CD4-positive, alpha-beta T cell treated with Interleukin-4 for 1 hour (primary cell): ENCODE measurements at regions not wholly inside any gene's neighbourhood (a gene's known extent, or its start where the extent isn't known, plus 50 kb on each side); places are given as distances from the start of the nearest gene placed in this dataset.
A peak's percentile ranks its signal among the peaks of the same experiment; 100 is the strongest.

ENCODE experiments used
- DNase-seq, 2 donors: peaks; one replicate each; pipeline ENCODE4 v3.0.0-alpha.2; 2020 to 2022

DNA sequence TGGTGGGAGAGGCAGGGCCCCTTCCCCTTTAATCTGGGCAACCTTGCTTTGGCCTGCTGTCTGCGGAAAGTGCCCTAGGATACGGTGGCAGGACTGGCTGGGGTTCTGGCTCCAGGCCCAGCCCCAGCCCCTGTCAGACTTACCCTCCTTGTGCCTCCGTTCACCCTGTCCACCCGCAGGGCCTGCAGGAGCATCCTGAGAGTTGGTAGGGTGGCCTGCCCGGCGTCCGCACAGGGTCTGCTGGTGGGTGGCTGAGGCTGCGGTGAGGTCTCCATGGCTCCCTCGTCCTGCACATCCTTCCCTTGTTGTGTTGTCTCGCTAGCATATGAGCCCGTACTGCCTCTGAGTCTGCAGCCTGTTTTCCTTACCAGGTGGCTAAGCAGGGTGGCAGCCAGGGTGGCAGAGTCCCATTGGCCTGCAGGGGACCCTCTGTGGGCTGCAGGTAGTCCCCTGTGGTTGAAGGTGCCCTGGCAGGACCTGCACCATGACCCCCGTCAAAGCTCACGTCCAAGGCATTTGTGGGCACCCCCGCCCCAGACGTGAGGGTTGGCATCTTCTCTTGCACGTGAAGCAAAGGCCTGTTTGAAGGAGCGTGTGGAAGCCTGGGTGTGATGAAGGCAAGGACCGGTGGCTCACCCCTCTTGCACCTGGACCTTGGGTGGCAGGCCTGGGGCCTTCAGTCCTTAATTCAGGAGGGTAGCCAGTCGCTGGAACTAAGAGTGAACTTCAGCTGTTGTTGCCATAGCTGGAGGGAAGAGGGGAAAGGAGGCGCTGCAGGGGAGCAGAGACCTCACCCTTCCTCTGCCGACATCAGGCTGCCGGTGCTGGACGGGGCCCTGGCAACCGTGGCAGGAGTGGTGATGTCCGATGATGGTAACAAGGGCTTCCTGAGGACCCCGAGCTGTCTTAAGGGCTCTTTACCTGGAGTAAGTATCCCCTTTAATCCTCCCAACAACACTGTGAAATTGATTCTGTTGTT is 293.7 kb downstream of the SEC14L1 start:
- no peak for DNase-seq

DNA sequence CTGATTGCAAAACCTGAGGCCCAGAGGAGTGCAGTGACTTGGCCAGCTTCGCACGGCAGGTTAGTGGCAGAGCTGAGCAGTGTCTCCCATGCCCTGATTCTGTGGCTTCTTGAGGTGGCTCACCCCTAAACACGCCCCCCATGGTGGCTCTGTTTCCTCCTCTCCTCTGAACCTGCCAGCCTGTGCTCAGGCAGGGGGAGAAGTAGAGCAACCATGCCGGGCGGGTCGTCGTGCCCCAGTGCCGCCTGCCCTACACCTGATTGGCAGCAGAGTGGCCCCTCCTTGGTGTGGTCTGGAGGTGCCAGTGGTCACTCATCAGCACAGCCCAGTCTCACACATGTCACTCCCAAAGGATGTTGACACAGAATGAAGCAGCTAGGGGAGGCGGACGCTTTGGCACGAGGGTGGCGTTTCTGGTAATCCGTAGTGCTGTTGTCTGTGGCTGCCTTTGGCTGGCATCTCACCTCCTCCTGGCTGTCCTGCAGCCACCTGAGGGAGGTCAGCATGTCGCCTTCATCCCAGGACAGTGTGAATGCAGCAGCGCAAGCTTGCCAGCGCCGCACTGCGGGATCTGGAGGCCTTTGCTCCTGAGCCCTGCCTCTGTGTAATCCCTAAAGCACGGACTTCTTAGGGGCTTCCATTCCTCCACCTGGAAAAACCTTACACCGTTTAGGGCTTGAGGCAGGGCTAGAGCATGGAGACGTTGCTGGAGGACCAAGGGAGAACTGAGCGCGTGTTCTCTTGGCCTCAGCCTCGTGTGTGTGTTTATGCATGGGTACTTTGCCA is 294.7 kb downstream of the SEC14L1 start:
- peak in 1 of 2 donors; percentile 49 for DNase-seq

DNA sequence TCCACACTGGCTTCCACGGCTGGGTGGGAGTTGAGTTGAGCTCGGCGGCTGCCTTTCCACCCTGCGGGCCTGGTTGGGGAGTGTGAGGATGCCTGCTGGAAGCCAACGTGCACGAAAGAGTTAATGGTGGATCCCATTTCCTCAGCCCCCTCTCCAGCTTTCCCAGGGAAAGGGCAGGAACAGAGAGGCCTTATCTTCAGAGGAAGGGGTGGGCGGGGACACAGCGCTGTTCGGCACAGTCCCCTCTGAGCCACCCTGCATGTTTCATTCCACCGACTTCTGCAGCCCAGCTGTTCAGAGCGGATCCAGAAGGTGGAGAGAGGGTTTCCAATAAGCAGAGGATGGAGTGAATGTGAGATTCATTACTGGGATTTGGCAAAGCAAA is 295.3 kb downstream of the SEC14L1 start:
- no peak for DNase-seq

DNA sequence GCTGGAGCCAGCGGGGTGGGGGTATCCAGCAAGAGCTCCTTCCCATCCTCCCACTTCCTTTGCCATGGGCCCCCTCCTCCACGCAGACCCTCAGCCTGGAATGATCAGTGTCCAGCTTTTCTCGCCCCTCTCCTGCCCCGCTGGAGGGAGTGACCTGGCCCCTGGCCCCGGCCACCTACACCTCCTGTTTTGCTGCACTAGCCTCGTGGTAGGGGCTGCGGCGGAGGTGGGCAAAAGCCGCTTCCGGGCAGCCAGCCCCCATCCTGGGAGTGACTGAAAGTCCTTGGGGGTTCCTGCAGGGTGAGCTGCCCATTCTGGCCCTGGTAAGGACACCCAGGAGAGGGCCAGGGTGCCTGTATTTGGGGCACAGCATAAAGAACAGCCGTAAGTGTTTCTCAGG is 295.7 kb downstream of the SEC14L1 start:
- DNase-seq: no peak

DNA sequence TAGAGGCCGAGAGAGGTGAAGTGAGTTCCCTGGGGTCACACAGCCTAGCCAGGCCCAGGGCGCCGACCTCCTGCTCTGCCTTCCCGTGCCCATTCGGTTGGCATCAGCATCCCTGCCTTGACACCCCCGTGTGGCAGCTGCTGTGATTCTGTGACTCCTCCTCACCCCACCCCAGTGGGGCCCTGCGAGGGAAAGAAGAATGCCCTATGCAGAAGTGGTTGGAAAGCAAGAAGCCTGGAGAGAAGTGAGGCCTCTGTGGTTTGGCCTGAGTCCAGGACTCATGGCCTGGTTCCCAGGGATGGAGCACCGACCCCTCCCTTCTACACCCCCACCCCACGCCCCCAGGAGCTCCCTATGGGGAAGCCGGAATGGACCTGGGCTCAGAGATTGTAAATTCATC is 296.2 kb downstream of the SEC14L1 start:
- DNase-seq: peak in 1 of 2 donors; percentile 53

DNA sequence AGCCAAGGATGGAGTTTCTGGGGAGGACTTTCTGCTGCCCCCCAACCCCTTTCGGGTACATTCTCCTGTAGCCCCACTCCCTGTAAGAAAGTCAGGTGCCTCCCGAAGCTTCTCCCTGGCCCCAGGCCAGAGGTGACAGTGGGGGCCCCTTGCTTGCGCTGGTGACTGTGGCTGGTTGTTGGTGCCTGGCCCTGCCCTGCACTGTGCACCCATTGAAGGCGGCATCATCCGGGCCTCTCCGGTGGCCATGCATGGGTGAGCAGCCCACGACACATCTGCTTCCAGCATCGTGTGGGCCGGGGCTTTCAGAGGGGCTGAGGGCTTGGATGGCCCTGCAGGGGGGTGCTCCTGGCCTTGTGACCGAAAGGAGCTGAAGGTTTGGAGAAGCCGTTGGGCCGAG is 297.0 kb downstream of the SEC14L1 start:
- no peak for DNase-seq

DNA sequence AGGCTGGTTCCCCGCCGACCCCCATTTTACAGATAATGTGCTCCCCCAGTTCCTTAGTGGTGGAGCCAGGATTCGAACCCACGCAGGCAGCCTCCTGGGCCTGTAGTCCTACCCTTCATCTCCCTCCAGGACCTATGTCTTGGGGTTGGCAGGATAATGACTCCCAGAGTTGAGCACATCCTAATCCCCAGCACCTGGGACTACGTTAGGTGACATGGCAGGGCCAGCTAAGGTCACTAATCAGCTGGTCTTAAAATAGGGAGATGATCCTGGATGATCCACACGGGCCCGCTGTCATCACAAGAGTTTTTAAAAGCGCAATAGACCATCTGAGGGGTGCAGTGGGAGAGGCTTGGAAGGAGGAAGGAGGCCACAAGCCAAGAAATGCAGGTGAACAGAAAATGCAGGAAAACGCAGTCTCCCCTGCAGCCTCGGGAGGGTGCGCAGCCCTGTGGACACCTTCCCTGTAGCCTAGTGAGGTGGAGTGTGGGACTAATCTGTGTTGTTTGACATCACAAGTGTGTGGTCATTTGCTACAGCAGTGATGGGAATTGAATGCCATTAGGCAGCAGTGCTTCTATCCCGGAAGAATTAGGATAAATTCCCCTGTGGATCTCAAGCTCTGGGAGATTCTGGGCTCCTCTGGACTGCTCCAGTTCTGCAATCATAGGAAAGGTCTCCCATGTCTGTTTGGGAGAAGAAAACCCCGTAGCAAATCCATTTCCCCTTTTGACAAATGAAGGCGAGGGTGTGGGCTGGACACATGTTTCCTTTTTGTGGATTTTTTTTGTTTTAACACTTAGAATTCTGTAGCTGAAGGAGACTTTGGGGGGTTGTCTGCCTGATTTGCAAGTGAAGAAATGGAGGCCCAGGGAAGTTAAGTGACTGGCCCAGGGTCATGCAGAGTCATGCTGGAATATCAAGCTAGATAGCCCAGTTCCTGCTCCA is 297.7 kb downstream of the SEC14L1 start:
- DNase-seq: no peak

DNA sequence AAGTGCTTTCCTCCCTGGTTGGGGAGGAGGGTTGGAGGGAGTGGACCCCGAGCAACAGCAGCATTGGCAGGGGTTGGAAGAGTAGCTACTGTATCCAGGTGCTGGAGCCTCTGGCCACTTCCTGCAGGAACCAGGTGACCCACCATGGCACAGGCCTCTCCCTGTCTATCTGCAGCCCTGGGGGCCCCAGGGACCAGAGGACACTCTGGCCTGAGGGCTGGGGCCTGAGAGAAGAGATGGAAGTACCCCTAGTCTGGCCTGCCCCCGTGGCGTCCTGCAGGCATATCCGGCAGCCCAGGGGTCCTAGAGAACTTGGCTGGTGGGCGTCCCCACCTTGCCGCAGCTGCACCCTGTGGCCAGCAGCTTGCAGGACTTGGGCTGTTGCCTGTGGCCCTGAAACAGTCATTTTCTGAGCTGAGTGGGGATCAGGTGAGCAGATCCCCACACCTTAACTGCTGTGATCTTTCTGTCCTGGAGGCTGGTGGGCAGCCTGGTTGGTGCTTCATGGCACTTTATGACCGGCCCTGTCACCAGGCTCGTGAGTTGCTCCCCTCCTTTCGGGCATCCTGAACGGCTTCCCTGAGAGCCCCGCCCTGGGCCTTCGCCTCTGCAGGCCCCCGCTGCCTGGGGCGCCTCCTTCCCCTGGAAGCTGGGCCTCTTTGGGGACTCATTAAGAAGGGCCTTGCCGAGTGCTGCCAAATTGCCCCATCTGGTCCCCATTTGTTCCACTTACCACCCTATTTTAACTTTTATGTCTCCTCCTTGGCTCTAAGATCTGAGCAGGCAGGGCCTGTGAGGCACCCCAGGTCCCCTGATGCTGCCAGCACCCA is 298.6 kb downstream of the SEC14L1 start:
- no peak for DNase-seq

DNA sequence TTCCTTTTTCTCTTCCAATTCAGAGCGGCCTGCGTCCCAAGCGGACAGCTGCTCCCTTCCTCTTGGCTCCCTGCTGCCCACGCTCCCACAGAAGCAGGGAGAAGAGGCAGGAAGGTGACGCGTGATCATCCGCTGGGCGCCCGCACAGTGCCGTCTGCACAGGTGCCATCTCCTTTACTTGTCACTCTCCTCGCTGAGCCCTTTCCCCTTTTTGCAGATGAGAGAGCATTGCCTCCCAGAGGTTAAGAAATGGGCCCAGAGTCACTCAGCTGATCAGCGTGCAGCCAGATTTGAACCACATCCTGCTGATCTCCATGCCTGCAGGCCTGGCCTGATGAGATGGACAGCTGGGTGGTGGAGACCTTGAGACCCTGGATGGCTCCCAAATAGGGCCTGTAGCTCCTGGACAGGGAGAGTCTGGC is 299.8 kb downstream of the SEC14L1 start:
- no peak for DNase-seq

DNA sequence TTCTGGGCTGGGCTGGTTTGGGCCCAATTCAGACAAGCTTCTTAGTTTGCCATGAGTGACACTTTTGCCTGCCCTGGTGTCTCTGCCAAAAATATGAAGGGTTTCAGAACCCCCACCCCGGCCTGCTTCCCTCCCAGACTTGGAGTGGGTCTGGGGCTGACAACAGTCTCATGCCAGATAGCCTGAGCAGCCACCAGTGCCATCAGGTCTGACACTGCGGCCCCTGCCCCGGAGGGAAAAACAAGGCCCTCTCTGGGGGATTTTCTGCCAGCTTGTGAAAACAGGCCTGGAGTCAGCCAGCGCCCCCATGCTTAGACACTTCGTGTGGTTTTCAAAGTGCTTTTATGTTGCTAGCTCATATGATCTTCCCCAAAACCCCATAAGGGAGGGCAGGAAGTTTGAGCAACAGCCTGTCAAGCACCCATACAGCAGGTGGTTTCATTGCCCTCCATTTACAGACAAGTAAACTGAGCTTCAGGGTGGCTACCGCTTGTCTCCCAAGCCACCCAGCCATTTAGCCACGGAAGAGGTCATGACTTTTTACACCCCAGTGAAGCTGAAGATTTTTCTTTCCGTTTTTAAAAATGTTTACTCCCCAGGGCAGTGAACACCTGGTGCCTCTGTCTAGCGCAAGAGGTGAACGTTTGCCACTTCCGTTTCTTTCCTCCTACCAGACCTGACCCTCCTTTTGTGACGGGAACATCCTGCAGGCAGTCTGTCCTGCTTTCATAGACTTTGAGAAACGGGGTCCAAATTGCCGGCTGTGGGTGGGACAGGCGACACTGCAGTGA is 300.6 kb downstream of the SEC14L1 start:
- peak; percentile 84 to 85 for DNase-seq

DNA sequence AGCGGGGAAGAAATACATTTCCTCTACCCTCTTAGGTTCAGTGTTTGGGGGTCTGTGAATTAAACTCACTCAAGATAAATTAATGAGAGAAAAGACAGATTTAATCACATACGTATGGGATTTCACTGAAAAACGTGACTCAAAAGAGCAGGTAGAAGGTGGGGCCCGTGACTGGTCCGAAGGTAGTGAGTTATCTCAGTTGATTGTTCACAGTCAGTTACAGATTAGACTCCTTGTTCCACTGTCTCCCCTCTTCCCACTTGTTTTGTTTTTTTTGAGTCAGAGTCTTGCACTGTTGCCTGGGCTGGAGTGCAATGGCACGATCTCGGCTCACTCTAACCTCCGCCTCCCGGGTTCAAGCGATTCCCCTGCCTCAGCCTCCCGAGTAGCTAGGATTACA is 301.2 kb downstream of the SEC14L1 start:
- no peak for DNase-seq

DNA sequence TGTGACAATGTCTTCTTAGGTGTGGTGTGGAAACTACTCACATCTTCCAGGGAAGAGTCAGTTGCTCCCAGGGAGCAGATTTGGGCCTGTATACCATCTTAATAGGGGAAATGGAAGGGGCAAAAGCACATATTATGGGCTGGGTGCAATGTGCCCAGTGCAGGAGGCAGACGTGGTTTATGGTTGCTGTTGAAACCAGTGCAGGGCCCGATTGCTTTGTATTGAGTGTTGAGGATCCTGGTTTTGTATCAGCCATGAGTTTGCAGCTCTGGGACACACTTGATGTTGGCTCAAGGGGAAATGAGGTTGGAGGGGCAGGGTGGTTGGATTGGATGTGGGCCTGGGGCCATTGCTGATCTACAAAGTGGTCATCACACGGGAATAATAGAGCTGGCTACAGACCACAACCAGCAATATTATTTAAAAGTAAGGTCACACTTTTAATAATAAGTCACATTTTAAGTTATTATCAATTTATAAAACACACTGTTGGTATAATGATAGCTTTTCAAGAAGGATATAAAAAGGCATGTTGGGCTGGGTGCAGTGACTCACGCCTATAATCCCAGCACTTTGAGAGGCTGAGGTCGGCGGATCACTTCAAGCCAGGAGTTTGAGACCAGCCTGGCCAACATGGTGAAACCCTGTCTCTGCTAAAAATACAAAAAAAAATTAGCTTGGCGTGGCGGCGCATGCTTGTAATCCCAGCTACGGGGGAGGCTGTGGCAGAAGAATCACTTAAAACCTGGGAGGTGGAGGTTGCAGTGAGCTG is 302.4 kb downstream of the SEC14L1 start:
- no peak for DNase-seq

DNA sequence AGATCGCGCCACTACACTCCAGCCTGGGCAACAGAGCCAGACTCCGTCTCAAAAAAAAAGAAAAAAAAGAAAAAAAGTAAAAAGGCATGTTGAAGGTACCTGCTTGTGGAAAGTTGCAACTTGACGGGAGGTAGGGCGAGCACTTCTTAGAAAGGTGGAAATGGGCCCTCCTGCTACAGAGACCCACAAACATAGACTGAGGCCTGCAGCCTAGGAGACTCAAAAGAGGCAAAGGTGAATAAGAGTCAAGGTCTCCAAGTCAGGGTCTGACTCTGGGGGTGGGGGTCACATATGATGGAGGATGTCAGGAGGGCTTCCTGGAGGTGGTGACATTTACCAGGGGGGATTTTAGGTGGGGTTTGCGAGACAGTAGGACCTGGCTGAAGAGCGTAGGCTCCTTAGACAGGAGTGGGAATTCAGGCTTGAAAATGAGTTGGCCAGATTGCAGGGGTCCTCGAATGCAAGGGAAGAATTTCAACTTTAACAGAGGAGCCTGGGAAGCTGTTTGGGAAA is 303.0 kb downstream of the SEC14L1 start:
- DNase-seq: no peak

DNA sequence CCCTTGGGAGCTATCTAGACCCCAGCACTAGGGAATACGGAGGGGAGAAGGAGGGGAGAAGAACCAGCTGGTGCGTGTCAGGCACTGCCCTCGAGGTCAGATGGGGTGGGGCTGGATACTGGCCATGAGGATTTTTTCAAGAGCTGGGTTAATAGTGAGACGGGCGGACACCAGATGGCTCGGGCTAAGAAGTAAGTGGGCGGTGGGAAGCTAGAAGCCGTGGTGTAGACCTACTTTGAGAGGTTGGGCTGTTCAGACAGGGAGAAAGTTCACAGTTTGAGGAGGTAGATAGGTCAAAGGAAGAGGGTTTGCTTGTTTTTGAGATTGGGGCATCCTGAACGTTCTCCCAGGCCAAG is 303.8 kb downstream of the SEC14L1 start:
- DNase-seq: no peak

DNA sequence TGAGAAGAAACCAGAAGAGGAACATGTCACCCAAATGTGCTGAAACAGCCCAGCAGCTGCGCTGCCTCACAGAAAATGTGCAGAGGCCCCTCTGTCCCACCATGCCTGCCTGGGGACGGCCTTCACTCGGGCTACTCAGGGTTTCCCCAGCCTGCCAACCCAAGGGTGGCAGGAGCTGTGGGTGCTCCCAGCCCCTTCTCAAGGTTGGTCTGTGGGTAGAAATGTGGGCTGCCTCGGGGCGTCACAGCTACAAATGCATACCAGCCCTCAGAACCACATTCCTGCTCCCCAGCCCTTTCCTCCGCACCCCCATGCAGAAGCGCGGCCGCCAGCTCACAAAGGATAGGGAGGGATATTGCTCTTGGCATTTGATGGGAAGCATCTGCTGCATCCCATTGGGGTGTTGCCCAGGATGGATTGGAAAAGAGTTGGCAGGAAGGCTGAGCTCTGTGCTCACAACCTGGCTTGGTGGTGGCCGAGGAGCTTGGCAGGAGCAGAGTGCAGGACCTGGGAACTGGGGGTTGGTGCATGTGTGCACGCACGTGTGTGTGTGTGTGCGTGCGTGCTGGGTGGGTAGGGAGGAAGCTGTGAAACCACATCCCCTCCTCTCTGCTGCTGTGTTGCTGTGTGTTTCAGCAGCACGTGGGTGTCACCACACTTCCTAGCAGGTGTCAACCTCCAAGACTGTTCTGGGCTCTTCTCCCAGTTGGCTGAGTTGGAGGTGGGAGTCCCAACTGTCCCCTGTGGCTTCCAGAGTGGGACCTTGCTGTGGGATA is 304.4 kb downstream of the SEC14L1 start:
- DNase-seq: peak; percentile 88

DNA sequence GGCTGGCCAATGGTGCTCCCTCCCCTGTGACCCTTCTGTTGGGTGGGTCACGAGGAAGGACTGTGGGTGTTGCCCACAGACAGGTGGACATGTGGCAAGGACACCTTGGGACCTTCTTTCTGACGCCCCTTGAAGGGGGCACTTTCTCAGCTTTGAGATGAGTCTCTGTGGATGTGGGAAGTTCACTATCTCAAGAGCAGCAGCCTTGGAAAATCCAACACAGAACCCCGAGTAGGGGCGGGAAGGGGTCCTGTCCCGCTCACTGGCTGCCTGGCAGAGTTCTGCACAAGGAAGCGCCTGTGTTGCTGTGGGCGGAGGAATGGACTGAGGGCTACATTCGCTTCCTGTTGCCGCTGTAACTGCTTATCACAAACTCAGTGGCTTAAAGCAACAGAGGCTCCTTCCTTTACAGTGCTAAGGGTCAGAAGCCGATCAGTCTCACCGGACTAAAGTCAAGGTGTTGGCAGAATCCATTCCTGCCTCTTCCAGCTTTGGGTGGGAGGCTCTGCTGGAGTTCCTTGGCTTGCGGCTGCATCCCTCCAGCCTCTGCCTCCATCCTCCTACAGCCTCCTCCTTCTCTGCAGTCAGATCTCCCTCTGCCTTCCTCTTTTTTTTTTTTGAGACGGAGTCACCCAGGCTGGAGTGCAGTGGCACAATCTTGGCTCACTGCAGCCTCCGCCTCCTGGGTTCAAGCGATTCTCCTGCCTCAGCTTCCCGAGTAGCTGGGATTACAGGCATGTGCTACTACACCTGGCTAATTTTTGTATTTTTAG is 305.2 kb downstream of the SEC14L1 start:
- DNase-seq: peak; percentile 61 to 62

DNA sequence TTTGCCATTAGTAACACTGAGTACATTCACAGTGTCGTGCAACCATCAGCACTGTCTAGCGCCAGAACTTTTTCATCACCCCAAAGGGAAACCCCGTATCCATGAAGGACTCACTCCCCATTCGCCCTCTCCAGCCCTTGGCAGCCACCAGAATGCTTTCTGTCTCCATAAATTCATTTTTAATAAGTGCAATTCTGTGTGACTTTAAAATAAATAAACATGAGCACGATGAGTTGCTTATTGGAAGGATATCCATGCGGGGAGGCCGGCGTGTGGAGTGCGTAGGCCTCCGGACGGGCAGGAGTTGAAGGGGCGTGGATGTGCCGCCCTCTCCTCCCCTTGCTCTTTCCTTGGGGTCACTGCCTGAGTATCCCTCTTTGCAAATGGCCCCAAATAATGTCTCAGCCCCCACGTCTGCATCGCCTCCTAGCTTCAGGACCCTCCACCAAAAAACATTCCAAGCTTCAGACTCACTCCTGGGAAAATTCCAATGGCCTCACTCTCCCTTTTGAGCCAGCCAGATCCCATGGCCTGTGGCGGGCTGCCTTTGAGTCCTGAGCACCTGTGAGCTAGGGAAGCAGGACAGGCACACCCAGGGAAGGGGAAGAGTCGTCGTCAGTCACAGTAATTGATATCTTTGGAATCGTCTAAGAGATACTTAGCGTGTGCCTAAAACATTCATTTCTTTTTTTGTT is 306.3 kb downstream of the SEC14L1 start:
- DNase-seq: no peak
